DND-41 (cell line): ENCODE measurements at regions not wholly inside any gene's neighbourhood (a gene's known extent, or its start where the extent isn't known, plus 50 kb on each side); places are given as distances from the start of the nearest gene placed in this dataset.

Experiments
- ATAC-seq: fragments of 200-7000 bp; cut with Tn5 transposase; 3 replicates; pipeline ENCODE4 v1.9.1; 2021; ENCODE audit warnings: low read depth; ENCODE audit not compliant: insufficient read depth
- DNase-seq: peaks from one replicate; pipeline ENCODE4 v3.0.0-alpha.2; 2020
- H2AFZ ChIP-seq: 2 replicates; pipeline ENCODE4 v1.6.0; 2012; ENCODE audit warnings: low read depth, low read length
- H3K27ac ChIP-seq: 2 replicates; pipeline ENCODE4 v1.5.1; 2012; ENCODE audit warnings: low read length, inconsistent platforms
- H3K27me3 ChIP-seq: fragments of 200-600 bp; sonication (generic); 2 replicates; pipeline ENCODE4 v1.6.0; 2012; ENCODE audit warnings: low read length, mild to moderate bottlenecking, inconsistent platforms; ENCODE audit not compliant: insufficient read depth, poor library complexity
- H3K36me3 ChIP-seq: 2 replicates; pipeline ENCODE4 v1.5.1; 2012; ENCODE audit warnings: low read length, inconsistent platforms; ENCODE audit not compliant: insufficient read depth
- H3K4me1 ChIP-seq: 2 replicates; pipeline ENCODE4 v1.5.1; 2012; ENCODE audit warnings: mild to moderate bottlenecking, low read length; ENCODE audit not compliant: insufficient read depth
- H3K4me2 ChIP-seq: 2 replicates; pipeline ENCODE4 v1.6.0; 2012; ENCODE audit warnings: mild to moderate bottlenecking, moderate library complexity, low read length, inconsistent platforms; ENCODE audit not compliant: insufficient read depth
- H3K4me3 ChIP-seq, 2 experiments: fragments of 200-600 bp in 1 of 2; shearing (Covaris generic) in 1 of 2; 2 replicates each; pipeline ENCODE4 v1.5.1; 2012 to 2016; ENCODE audit warnings: inconsistent platforms in 2 of 2, low read length in 2 of 2, mild to moderate bottlenecking in 2 of 2, low read depth in 1 of 2, moderate library complexity in 1 of 2
- H3K79me2 ChIP-seq: 2 replicates; pipeline ENCODE4 v1.6.0; 2012; ENCODE audit warnings: low read length, inconsistent platforms; ENCODE audit not compliant: insufficient read depth
- H3K9ac ChIP-seq: 2 replicates; pipeline ENCODE4 v1.6.0; 2012; ENCODE audit warnings: low read depth, mild to moderate bottlenecking, inconsistent platforms, low read length, moderate library complexity
- H3K9me3 ChIP-seq: 2 replicates; pipeline ENCODE4 v1.5.1; 2012; ENCODE audit warnings: low read length, moderate library complexity, mild to moderate bottlenecking, inconsistent platforms; ENCODE audit not compliant: insufficient read depth, severe bottlenecking
- H4K20me1 ChIP-seq: 2 replicates; pipeline ENCODE4 v1.6.0; 2012; ENCODE audit warnings: low read length; ENCODE audit not compliant: insufficient read depth
- EZH2 ChIP-seq: IDR thresholded peaks from 3 replicates; pipeline ENCODE4 v1.6.1; 2012; ENCODE audit warnings: borderline replicate concordance, low read depth, mild to moderate bottlenecking, moderate library complexity, low read length, inconsistent platforms; ENCODE audit not compliant: severe bottlenecking
- TF ChIP-seq, protein P1 (sequence below): IDR thresholded peaks from 2 replicates; pipeline ENCODE4 v1.5.1; 2012; ENCODE audit warnings: borderline replicate concordance, low read length, moderate library complexity, mild to moderate bottlenecking; ENCODE audit not compliant: poor library complexity, severe bottlenecking; ENCODE audit errors: extremely low read depth

DNA sequence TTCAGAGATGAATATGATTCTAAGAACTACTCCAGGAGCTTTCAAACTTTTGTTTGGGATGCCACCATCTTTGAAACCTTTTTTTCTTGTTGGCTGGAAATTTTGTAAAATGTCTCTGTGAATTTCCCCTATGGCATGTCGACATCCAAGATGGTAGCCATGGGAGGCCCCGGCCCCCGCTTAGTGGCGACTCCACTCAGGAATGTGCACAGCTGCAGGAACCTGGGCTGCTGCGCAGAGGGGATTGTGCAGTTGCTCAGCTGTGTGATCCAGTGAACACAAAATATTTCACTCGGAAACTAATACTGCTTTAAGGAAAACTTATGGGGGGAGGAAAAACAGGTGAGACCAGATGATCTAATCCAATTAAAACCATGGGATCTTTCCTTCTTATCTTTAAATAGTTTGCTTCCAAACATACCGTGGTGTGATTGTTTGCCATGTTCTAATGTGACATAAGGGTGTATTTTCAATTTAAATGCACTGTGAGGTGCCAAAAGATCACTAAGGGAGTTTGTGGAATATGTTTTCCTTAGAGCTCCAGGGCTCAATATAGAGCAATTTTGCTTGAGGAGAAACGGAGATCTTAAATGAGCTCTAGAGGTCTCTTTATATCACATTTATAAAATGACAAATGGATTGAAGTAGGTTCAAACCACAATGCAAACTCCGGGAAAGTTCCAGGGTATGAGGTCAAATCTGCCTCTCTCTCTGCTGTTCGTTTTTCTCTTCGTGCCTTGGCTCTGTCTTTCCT, 497.7 kb downstream of the FGF9 start:
- H3K27me3 ChIP-seq = no peaks in the 10 kb centered on the region
- no peaks in the 10 kb centered on the region for H3K9me3 ChIP-seq
- no peaks in the 10 kb centered on the region for H3K4me1 ChIP-seq
- no peak for ATAC-seq
- TF ChIP-seq, protein P1, sequence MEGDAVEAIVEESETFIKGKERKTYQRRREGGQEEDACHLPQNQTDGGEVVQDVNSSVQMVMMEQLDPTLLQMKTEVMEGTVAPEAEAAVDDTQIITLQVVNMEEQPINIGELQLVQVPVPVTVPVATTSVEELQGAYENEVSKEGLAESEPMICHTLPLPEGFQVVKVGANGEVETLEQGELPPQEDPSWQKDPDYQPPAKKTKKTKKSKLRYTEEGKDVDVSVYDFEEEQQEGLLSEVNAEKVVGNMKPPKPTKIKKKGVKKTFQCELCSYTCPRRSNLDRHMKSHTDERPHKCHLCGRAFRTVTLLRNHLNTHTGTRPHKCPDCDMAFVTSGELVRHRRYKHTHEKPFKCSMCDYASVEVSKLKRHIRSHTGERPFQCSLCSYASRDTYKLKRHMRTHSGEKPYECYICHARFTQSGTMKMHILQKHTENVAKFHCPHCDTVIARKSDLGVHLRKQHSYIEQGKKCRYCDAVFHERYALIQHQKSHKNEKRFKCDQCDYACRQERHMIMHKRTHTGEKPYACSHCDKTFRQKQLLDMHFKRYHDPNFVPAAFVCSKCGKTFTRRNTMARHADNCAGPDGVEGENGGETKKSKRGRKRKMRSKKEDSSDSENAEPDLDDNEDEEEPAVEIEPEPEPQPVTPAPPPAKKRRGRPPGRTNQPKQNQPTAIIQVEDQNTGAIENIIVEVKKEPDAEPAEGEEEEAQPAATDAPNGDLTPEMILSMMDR = no peak
- TF ChIP-seq EZH2 = no peak
- no peaks in the 10 kb centered on the region for H3K79me2 ChIP-seq
- no peak overlapping the region for H2AFZ ChIP-seq
- no peak overlapping the region for H3K4me3 ChIP-seq
- H3K4me2 ChIP-seq = no peak overlapping the region
- no peaks in the 10 kb centered on the region for H3K36me3 ChIP-seq
- no peak for DNase-seq
- H3K9ac ChIP-seq = no peak overlapping the region
- no peak overlapping the region for H3K27ac ChIP-seq
- no peaks in the 10 kb centered on the region for H4K20me1 ChIP-seq

DNA sequence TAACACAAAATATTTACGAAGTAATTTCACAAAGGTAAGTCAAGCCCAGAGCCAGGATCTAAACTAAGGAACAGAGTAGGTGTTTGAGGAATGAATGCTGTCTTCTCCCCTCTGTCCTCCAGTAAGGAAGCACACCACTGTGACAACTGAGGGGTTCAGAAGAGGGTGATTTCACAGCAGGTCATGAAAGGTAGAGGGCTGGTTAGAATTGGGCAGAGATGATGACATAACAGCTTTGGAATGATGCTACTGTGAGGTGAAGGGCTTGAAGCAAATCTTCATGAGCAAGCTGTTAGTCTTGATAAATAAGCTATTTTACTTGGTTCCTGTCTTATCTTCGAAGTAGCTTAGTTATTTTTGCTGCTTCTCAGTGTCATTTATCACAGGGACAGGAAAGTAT, 498.6 kb downstream of the FGF9 start:
- no peak overlapping the region for H2AFZ ChIP-seq
- ATAC-seq (no peak), DNase-seq (no peak)
- H3K36me3 ChIP-seq = no peaks in the 10 kb centered on the region
- no peaks in the 10 kb centered on the region for H3K79me2 ChIP-seq
- H3K4me1 ChIP-seq = no peaks in the 10 kb centered on the region
- TF ChIP-seq, protein P1 = no peak
- TF ChIP-seq EZH2 = no peak
- H3K4me2 ChIP-seq = no peak overlapping the region
- H4K20me1 ChIP-seq = no peaks in the 10 kb centered on the region
- no peak overlapping the region for H3K27ac ChIP-seq
- H3K9ac ChIP-seq = no peak overlapping the region
- no peaks in the 10 kb centered on the region for H3K9me3 ChIP-seq
- H3K27me3 ChIP-seq = no peaks in the 10 kb centered on the region
- H3K4me3 ChIP-seq = no peak overlapping the region

DNA sequence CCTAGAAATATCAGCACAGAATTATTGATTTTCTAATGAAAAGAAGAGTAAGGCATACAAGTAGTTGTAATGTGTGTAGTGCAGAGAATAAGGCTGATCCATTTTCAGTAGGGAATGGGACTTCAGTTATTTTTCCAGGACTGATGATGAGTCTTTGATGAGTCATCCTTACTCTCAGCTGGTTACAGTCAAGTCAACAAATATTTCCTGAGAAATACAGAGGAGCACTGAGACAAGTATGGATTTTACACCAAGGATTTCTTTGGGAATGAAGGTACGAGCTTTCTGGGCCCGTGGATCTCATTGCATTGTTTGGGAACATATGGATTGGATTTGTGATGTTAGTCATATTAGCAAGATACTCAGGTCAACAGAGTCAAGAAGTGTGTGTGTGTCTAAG, 502.7 kb downstream of the FGF9 start:
- Histone ChIP-seq H3K9ac (no peak overlapping the region), H3K36me3 (no peaks in the 10 kb centered on the region), H3K4me3 (no peak overlapping the region), H3K4me2 (no peak overlapping the region), H2AFZ (no peak overlapping the region), H3K79me2 (no peaks in the 10 kb centered on the region), H3K27me3 (no peaks in the 10 kb centered on the region), H4K20me1 (no peaks in the 10 kb centered on the region), H3K9me3 (no peaks in the 10 kb centered on the region), H3K4me1 (no peaks in the 10 kb centered on the region), H3K27ac (no peak overlapping the region)
- ATAC-seq (no peak), DNase-seq (no peak)
- TF ChIP-seq, protein P1 = no peak
- TF ChIP-seq EZH2 = no peak
